Fibroblast of lung (primary cell): ENCODE measurements at regions not wholly inside any gene's neighbourhood (a gene's known extent, or its start where the extent isn't known, plus 50 kb on each side); places are given as distances from the start of the nearest gene placed in this dataset.
"Not testable (repeated sequence)": the region's sequence is repeated elsewhere in the genome, so short reads cannot be mapped to it uniquely, and the experiment has no call there.

Experiments
- DNase-seq, 2 donors: peaks; one replicate each; pipeline versions ENCODE4 v3.0.0 to v3.0.0-alpha.2; 2010; ENCODE audit warnings: low read depth in 2 of 2
- H2AFZ ChIP-seq: 2 replicates; pipeline ENCODE4 v1.5.1; 2012; ENCODE audit warnings: low read length, control low read depth, inconsistent platforms
- H3K27ac ChIP-seq: 2 replicates; pipeline ENCODE4 v1.5.1; 2011; ENCODE audit warnings: low read length, control low read depth; ENCODE audit not compliant: insufficient read depth
- H3K27me3 ChIP-seq: 2 replicates; pipeline ENCODE4 v1.5.1; 2011; ENCODE audit warnings: mild to moderate bottlenecking, low read length; ENCODE audit not compliant: control insufficient read depth, insufficient read depth
- H3K36me3 ChIP-seq: 2 replicates; pipeline ENCODE4 v1.5.1; 2011; ENCODE audit warnings: low read length; ENCODE audit not compliant: control insufficient read depth, insufficient read depth
- H3K4me1 ChIP-seq: 2 replicates; pipeline ENCODE4 v1.5.1; 2011; ENCODE audit warnings: low read length; ENCODE audit not compliant: control insufficient read depth, insufficient read depth; ENCODE audit errors: extremely low read depth
- H3K4me2 ChIP-seq: 2 replicates; pipeline ENCODE4 v1.5.1; 2011; ENCODE audit warnings: low read length, control low read depth; ENCODE audit not compliant: insufficient read depth; ENCODE audit errors: extremely low read depth
- H3K4me3 ChIP-seq, 4 experiments: fragments of 200-600 bp in 1 of 4; sonication (generic) in 1 of 4; replicated peaks in 1 of 4; 2 replicates each; pipeline ENCODE4 v1.5.1; 2011 to 2016; ENCODE audit warnings: low read length in 4 of 4, low read depth in 3 of 4, mild to moderate bottlenecking in 3 of 4, control low read depth in 2 of 4, inconsistent platforms in 1 of 4, mixed read lengths in 1 of 4; ENCODE audit not compliant: insufficient read depth in 1 of 4; ENCODE audit errors: control extremely low read depth in 1 of 4
- H3K79me2 ChIP-seq: 2 replicates; pipeline ENCODE4 v1.5.1; 2012; ENCODE audit warnings: mild to moderate bottlenecking, low read length, inconsistent platforms; ENCODE audit not compliant: control insufficient read depth, insufficient read depth
- H3K9ac ChIP-seq: 2 replicates; pipeline ENCODE4 v1.5.1; 2011; ENCODE audit warnings: mild to moderate bottlenecking, low read length, control low read depth; ENCODE audit not compliant: insufficient read depth
- H3K9me3 ChIP-seq: 2 replicates; pipeline ENCODE4 v1.5.1; 2012; ENCODE audit warnings: low read depth, low read length; ENCODE audit not compliant: control insufficient read depth, insufficient read depth
- H4K20me1 ChIP-seq: 2 replicates; pipeline ENCODE4 v1.5.1; 2011; ENCODE audit warnings: low read length; ENCODE audit not compliant: control insufficient read depth, insufficient read depth; ENCODE audit errors: extremely low read depth
- CTCF ChIP-seq, 2 donors: IDR thresholded peaks in 1 of 2; conservative IDR thresholded peaks in 1 of 2; 1 replicate in 1 of 2; 2 replicates in 1 of 2; pipeline ENCODE4 v1.5.1; 2011 to 2012; ENCODE audit warnings: low read length in 2 of 2, control low read depth in 1 of 2, inconsistent platforms in 1 of 2, low read depth in 1 of 2, mild to moderate bottlenecking in 1 of 2
- EZH2 ChIP-seq: IDR thresholded peaks from 2 replicates; pipeline ENCODE4 v1.5.1; 2012; ENCODE audit warnings: low read length, control low read depth, mild to moderate bottlenecking; ENCODE audit errors: missing control alignments

GRCh38 chr6:168992446-168993144 is 261.1 kb downstream of the THBS2 start:
- no peak for TF ChIP-seq EZH2
- TF ChIP-seq CTCF (conservative IDR thresholded peaks at IDR 0.05 in 1 of 2, IDR thresholded peaks at IDR 0.05 in 1 of 2; ENCODE audit: low read depth in 1 of 2, low read length in 2 of 2) = no peak
- Histone ChIP-seq H3K4me3 (no peak overlapping the region), H3K4me1 (no peaks in the 10 kb centered on the region), H3K4me2 (no peak overlapping the region), H3K36me3 (no peaks in the 10 kb centered on the region), H3K9ac (no peak overlapping the region), H2AFZ (no peak overlapping the region), H3K27me3 (no peaks in the 10 kb centered on the region), H3K79me2 (no peaks in the 10 kb centered on the region), H3K9me3 (no peaks in the 10 kb centered on the region), H4K20me1 (no peaks in the 10 kb centered on the region), H3K27ac (no peak overlapping the region)
- DNase-seq = no peak

GRCh38 chr6:168991695-168992094 is 262.0 kb downstream of the THBS2 start:
- not testable (repeated sequence) for DNase-seq, H3K27ac ChIP-seq, H3K4me2 ChIP-seq, H3K9ac ChIP-seq, H3K4me3 ChIP-seq, H3K79me2 ChIP-seq, H3K36me3 ChIP-seq, H4K20me1 ChIP-seq, H3K9me3 ChIP-seq, H3K27me3 ChIP-seq, H2AFZ ChIP-seq, H3K4me1 ChIP-seq

GRCh38 chr6:168990019-168990751 is 263.5 kb downstream of the THBS2 start:
- Histone ChIP-seq H2AFZ (no peak overlapping the region), H4K20me1 (no peaks in the 10 kb centered on the region), H3K4me3 (no peak overlapping the region), H3K79me2 (no peaks in the 10 kb centered on the region), H3K4me2 (no peak overlapping the region), H3K4me1 (no peaks in the 10 kb centered on the region), H3K36me3 (no peaks in the 10 kb centered on the region), H3K27ac (no peak overlapping the region), H3K27me3 (no peaks in the 10 kb centered on the region), H3K9ac (no peak overlapping the region), H3K9me3 (no peaks in the 10 kb centered on the region)
- no peak for DNase-seq
- TF ChIP-seq EZH2 = no peak
- no peak for TF ChIP-seq CTCF (conservative IDR thresholded peaks at IDR 0.05 in 1 of 2, IDR thresholded peaks at IDR 0.05 in 1 of 2; ENCODE audit: low read depth in 1 of 2, low read length in 2 of 2)
